ENCODE measurements at regions not wholly inside any gene's neighbourhood (a gene's known extent, or its start where the extent isn't known, plus 50 kb on each side); places are given as distances from the start of the nearest gene placed in this dataset.

GRCh38 chr5:174573221-174573994 lies 151.0 kb upstream of the MSX2 start:
- Histone ChIP-seq H3K36me3 (ENCODE audit: control insufficient read depth in 4 of 4, insufficient read depth in 3 of 4, low read depth in 1 of 4, low read length in 3 of 4) (no peaks in the 10 kb centered on the region), H3K9me3 (ENCODE audit: control insufficient read depth in 4 of 4, low read length in 3 of 4) (no peaks in the 10 kb centered on the region), H3K4me1 (ENCODE audit: control insufficient read depth in 4 of 4, insufficient read depth in 4 of 4, low read length in 3 of 4) (no peaks in the 10 kb centered on the region), H3K4me3 (ENCODE audit: low read depth in 1 of 3, low read length in 3 of 3) (no peak overlapping the region), H3K27ac (ENCODE audit: low read depth in 1 of 2, low read length in 2 of 2) (no peak overlapping the region), H3K27me3 (ENCODE audit: control insufficient read depth in 4 of 4, insufficient read depth in 4 of 4, low read length in 3 of 4) (peaks cover 0 to 3% (median 0%) of the 10 kb centered on the region in 4 donors), H3K9ac (ENCODE audit: low read depth in 1 of 2, low read length in 2 of 2) (no peak overlapping the region)
- DNase-seq (ENCODE audit: low spot score) = no peak
- 63% methylated on average over 14 of the region's 14 CpGs for WGBS
- TF ChIP-seq EGR1 (IDR thresholded peaks at IDR 0.05; ENCODE audit: low read depth in 2 of 2) = no peak
- TF ChIP-seq MAX (IDR thresholded peaks at IDR 0.05) = no peak
- no peak for TF ChIP-seq YY1 (IDR thresholded peaks at IDR 0.05)
- no peak for TF ChIP-seq TAF1 (conservative IDR thresholded peaks at IDR 0.05)
- no peak for TF ChIP-seq JUND (IDR thresholded peaks at IDR 0.05)
- TF ChIP-seq RXRA (IDR thresholded peaks at IDR 0.05) = no peak
- TF ChIP-seq HNF4A (conservative IDR thresholded peaks at IDR 0.05) = no peak
- TF ChIP-seq RAD21 (IDR thresholded peaks at IDR 0.05) = no peak
- no peak for TF ChIP-seq FOXA2 (IDR thresholded peaks at IDR 0.05)
- no peak for TF ChIP-seq REST (IDR thresholded peaks at IDR 0.05)
- no peak for TF ChIP-seq NR2F2 (IDR thresholded peaks at IDR 0.05)

- no peak overlapping the region for H3K4me3 ChIP-seq (ENCODE audit: low read depth in 1 of 3, low read length in 3 of 3)
- DNase-seq (ENCODE audit: low spot score) = no peak
- H3K4me1 ChIP-seq (ENCODE audit: control insufficient read depth in 4 of 4, insufficient read depth in 4 of 4, low read length in 3 of 4) = no peaks in the 10 kb centered on the region
- H3K9ac ChIP-seq (ENCODE audit: low read depth in 1 of 2, low read length in 2 of 2) = no peak overlapping the region
- no peaks in the 10 kb centered on the region for H3K36me3 ChIP-seq (ENCODE audit: control insufficient read depth in 4 of 4, insufficient read depth in 3 of 4, low read depth in 1 of 4, low read length in 3 of 4)
- no peak overlapping the region for H3K27ac ChIP-seq (ENCODE audit: low read depth in 1 of 2, low read length in 2 of 2)
- peaks cover 0 to 3% (median 0%) of the 10 kb centered on the region in 4 donors for H3K27me3 ChIP-seq (ENCODE audit: control insufficient read depth in 4 of 4, insufficient read depth in 4 of 4, low read length in 3 of 4)
- H3K9me3 ChIP-seq (ENCODE audit: control insufficient read depth in 4 of 4, low read length in 3 of 4) = no peaks in the 10 kb centered on the region
- WGBS = 59% methylated on average over 2 of the region's 2 CpGs
- no peak for TF ChIP-seq TAF1 (conservative IDR thresholded peaks at IDR 0.05)
- no peak for TF ChIP-seq ZBTB33 (IDR thresholded peaks at IDR 0.05)
- TF ChIP-seq FOXA1 (IDR thresholded peaks at IDR 0.05) = no peak
- no peak for TF ChIP-seq HNF4A (conservative IDR thresholded peaks at IDR 0.05)
- TF ChIP-seq REST (IDR thresholded peaks at IDR 0.05) = no peak
- no peak for TF ChIP-seq RAD21 (IDR thresholded peaks at IDR 0.05)
- no peak for TF ChIP-seq EGR1 (IDR thresholded peaks at IDR 0.05; ENCODE audit: low read depth in 2 of 2)
- no peak for TF ChIP-seq FOXA2 (IDR thresholded peaks at IDR 0.05)
Observed at GRCh38 chr5:174575043-174575442, 149.3 kb upstream of the MSX2 start.
